ENCODE measurements at regions not wholly inside any gene's neighbourhood (a gene's known extent, or its start where the extent isn't known, plus 50 kb on each side); places are given as distances from the start of the nearest gene placed in this dataset.
"Not testable (repeated sequence)": the region's sequence is repeated elsewhere in the genome, so short reads cannot be mapped to it uniquely, and the experiment has no call there.

GRCh38 chr10:109219935-109220605 lies 703.2 kb downstream of the XPNPEP1 start:
- no peak overlapping the region for H3K4me3 ChIP-seq (ENCODE audit: low read depth, low read length)
- H3K36me3 ChIP-seq (ENCODE audit: insufficient read depth) = no peaks in the 10 kb centered on the region
- 90% methylated on average over 2 of the region's 2 CpGs for WGBS
- DNase-seq (ENCODE audit: extremely low spot score) = no peak
- no peaks in the 10 kb centered on the region for H3K4me1 ChIP-seq (ENCODE audit: insufficient read depth)
- no peak overlapping the region for H3K27ac ChIP-seq (ENCODE audit: low read depth)

GRCh38 chr10:109218207-109218606 lies 705.1 kb downstream of the XPNPEP1 start:
- no peak overlapping the region for H3K4me3 ChIP-seq (ENCODE audit: low read depth, low read length)
- no peaks in the 10 kb centered on the region for H3K36me3 ChIP-seq (ENCODE audit: insufficient read depth)
- no peak for DNase-seq (ENCODE audit: extremely low spot score)
- 90% methylated on average over 2 of the region's 2 CpGs for WGBS
- no peaks in the 10 kb centered on the region for H3K4me1 ChIP-seq (ENCODE audit: insufficient read depth)
- H3K27ac ChIP-seq (ENCODE audit: low read depth) = no peak overlapping the region

DNA sequence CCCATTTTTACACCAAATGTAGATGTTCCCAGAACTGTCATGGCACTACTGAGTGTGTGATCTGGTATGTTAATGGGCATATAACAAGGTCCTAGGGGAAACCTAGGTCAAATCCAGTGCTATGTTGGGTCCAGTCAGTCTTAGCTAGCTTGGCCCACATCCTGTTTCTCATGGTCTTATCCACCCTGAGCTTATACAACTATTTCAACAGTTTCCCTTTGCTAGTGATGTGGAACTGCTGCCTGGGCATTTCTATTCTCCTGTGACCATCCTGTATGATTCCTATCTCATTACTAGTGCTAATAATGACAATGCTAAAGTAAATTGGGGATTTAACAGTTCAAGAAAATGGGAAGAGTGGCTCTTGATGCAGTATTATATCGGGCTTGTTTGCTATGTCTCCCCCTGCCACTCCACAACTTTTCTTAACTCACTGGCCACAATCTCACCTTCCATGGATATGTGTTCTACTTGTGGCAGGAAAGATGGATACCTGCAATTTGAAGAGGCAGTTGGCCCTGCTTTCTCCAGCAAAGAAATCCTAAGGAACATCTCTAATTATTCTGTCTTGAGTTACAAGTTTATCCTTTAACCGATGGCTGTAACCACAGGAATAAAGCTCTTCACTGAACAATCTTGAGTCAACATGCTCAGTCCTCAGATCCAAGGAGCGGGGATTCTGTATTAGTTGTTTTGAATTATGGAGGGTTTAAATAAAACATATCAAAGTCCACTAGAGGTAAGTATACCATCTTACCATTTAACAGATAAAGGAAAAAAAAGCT lies 707.8 kb downstream of the XPNPEP1 start:
- no peak for DNase-seq (ENCODE audit: extremely low spot score)
- Histone ChIP-seq H3K4me3 (ENCODE audit: low read depth, low read length) (no peak overlapping the region), H3K36me3 (ENCODE audit: insufficient read depth) (no peaks in the 10 kb centered on the region), H3K27ac (ENCODE audit: low read depth) (no peak overlapping the region), H3K4me1 (ENCODE audit: insufficient read depth) (no peaks in the 10 kb centered on the region)
- 91% methylated on average over 3 of the region's 3 CpGs for WGBS

- WGBS = 96% methylated on average over 3 of the region's 3 CpGs
- not testable (repeated sequence) for H3K4me1 ChIP-seq (ENCODE audit: insufficient read depth); DNase-seq (ENCODE audit: extremely low spot score); H3K4me3 ChIP-seq (ENCODE audit: low read depth, low read length); H3K27ac ChIP-seq (ENCODE audit: low read depth); H3K36me3 ChIP-seq (ENCODE audit: insufficient read depth)
Measured at GRCh38 chr10:109214891-109215290, 708.4 kb downstream of the XPNPEP1 start.

- Histone ChIP-seq H3K4me1 (ENCODE audit: insufficient read depth) (no peaks in the 10 kb centered on the region), H3K27ac (ENCODE audit: low read depth) (no peak overlapping the region), H3K36me3 (ENCODE audit: insufficient read depth) (no peaks in the 10 kb centered on the region), H3K4me3 (ENCODE audit: low read depth, low read length) (no peak overlapping the region)
- 77% methylated on average over 1 of the region's 1 CpG for WGBS
- no peak for DNase-seq (ENCODE audit: extremely low spot score)
Measured at GRCh38 chr10:109207361-109207760, 716.0 kb downstream of the XPNPEP1 start.

DNA sequence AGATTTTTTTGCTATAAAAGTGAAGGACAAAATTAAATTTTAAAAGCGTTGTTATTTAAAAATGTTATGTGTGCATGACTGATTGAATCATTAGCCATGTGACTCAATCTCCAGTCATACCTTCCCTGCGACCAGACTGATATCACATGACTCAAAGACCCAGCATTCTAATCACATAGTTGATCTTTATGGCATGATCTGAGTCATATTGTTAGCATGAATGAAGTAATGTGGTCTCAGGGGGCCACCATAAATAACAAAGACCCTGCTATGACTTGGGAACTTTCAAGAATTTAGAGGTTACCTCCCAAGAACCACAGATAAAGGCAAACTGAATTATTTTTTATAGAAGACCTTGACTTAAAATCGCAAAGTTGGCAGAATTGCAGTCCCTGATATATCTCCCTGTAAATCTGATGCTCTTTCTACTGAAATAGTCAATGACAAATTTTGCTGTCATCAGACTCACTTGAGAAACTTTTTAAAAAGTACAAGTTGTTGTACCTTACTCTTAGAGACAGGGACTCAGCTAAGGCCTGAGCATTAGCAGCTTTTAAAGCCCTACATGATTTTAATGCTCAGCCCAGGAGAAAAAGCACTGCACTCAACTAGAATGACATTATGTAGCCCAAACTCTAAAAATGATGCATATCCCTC lies 717.3 kb downstream of the XPNPEP1 start:
- WGBS = 75% methylated on average over 3 of the region's 3 CpGs
- H3K36me3 ChIP-seq (ENCODE audit: insufficient read depth) = no peaks in the 10 kb centered on the region
- no peaks in the 10 kb centered on the region for H3K4me1 ChIP-seq (ENCODE audit: insufficient read depth)
- no peak overlapping the region for H3K4me3 ChIP-seq (ENCODE audit: low read depth, low read length)
- no peak overlapping the region for H3K27ac ChIP-seq (ENCODE audit: low read depth)
- no peak for DNase-seq (ENCODE audit: extremely low spot score)

GRCh38 chr10:109203646-109204353 lies 719.5 kb downstream of the XPNPEP1 start:
- H3K4me1 ChIP-seq (ENCODE audit: insufficient read depth) = no peaks in the 10 kb centered on the region
- whole genome bisulfite sequencing = 68% methylated on average over 3 of the region's 3 CpGs

DNA sequence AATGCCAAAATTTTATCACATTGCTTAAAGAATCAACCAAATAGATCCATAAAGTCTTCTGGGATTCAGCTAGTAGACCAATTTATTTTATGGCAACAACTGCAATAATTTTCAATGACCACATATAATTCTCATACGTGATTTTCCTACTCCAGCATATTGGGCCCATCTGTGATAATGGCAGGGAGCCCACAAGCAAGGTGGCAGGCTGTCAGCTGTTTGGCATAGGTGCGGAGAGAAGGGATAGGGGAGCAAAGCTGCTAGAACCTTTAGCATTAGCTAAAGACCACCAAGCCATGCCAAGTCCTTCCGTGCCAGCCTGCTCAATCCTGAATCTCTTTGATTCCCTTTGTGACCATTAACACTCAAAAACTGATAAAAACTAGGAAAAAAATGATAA lies 721.2 kb downstream of the XPNPEP1 start:
- WGBS = 64% methylated on average over 3 of the region's 3 CpGs
- DNase-seq (ENCODE audit: extremely low spot score) = no peak
- no peaks in the 10 kb centered on the region for H3K4me1 ChIP-seq (ENCODE audit: insufficient read depth)
- H3K27ac ChIP-seq (ENCODE audit: low read depth) = no peak overlapping the region
- no peak overlapping the region for H3K4me3 ChIP-seq (ENCODE audit: low read depth, low read length)
- no peaks in the 10 kb centered on the region for H3K36me3 ChIP-seq (ENCODE audit: insufficient read depth)

More at GRCh38 chr10:109203646-109204353, 719.5 kb downstream of the XPNPEP1 start:
- no peak for DNase-seq (ENCODE audit: extremely low spot score)
- H3K36me3 ChIP-seq (ENCODE audit: insufficient read depth) = no peaks in the 10 kb centered on the region
- no peak overlapping the region for H3K4me3 ChIP-seq (ENCODE audit: low read depth, low read length)
- H3K27ac ChIP-seq (ENCODE audit: low read depth) = no peak overlapping the region

GRCh38 chr10:109200646-109201045 lies 722.7 kb downstream of the XPNPEP1 start:
- no peaks in the 10 kb centered on the region for H3K36me3 ChIP-seq (ENCODE audit: insufficient read depth)
- no peak overlapping the region for H3K27ac ChIP-seq (ENCODE audit: low read depth)
- 64% methylated on average over 2 of the region's 2 CpGs for WGBS
- H3K4me1 ChIP-seq (ENCODE audit: insufficient read depth) = no peaks in the 10 kb centered on the region
- no peak for DNase-seq (ENCODE audit: extremely low spot score)
- no peak overlapping the region for H3K4me3 ChIP-seq (ENCODE audit: low read depth, low read length)

DNA sequence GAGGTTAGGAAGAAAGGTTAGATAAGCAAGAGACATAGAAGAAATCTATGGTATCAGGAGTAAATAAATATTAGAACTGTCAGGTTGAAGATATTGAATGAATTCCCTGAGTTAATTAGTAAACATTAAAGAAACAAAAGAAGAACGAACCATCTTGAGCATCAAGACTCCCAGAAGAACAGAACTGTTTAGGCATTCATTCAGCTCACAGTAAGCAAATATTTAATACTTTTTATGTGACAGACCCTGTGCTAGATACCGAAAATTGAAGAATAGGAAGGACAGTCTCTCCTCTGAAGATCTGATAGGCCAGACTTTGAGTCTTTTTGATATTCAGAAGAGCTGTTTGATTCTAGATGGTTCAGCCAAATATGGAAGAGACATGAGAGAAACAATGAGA lies 731.5 kb downstream of the XPNPEP1 start:
- H3K4me3 ChIP-seq (ENCODE audit: low read depth, low read length) = no peak overlapping the region
- no peaks in the 10 kb centered on the region for H3K4me1 ChIP-seq (ENCODE audit: insufficient read depth)
- no peak for DNase-seq (ENCODE audit: extremely low spot score)
- H3K36me3 ChIP-seq (ENCODE audit: insufficient read depth) = no peaks in the 10 kb centered on the region
- 78% methylated on average over 2 of the region's 2 CpGs for WGBS
- H3K27ac ChIP-seq (ENCODE audit: low read depth) = no peak overlapping the region

DNA sequence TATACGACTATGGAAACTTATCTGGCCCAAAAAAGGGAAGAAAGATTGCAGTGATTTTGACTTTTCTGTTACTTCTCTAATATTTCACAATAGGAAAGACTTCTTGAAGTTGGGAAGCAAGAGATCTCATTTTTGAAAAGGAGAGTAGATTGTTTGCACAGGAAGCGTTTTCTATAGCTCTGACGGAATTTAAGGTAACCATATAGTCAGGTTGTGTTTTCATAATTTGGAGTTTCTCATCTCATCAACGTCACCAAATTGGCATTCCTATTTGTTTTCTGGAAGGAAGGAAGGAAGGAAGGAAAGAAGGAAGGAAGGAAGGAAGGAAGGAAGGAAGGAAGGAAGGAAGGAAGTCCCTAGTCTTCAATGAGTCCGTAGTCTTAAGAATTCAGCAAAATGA lies 732.0 kb downstream of the XPNPEP1 start:
- H3K27ac ChIP-seq (ENCODE audit: low read depth) = no peak overlapping the region
- no peaks in the 10 kb centered on the region for H3K4me1 ChIP-seq (ENCODE audit: insufficient read depth)
- WGBS = 85% methylated on average over 5 of the region's 5 CpGs
- DNase-seq (ENCODE audit: extremely low spot score) = no peak
- H3K36me3 ChIP-seq (ENCODE audit: insufficient read depth) = no peaks in the 10 kb centered on the region
- no peak overlapping the region for H3K4me3 ChIP-seq (ENCODE audit: low read depth, low read length)

DNA sequence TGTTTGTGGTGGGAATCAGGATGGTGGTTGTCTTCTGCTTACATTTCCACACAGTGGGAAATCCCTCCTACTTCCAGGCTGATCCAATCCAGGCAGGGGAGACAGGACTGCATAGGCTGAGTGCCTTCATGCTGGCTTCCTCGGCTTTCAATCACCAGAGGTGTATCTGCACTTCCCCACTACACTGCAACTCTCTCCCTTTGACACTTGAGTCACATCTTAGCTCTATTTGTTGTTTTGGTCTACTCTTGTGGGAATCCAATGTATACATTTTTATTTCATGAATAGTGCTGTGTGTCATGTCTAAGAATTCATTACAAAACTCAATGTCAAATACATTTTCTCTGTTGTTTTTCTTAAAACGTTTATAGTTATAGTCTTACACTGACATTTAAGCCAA lies 735.6 kb downstream of the XPNPEP1 start:
- Histone ChIP-seq H3K36me3 (ENCODE audit: insufficient read depth) (no peaks in the 10 kb centered on the region), H3K4me1 (ENCODE audit: insufficient read depth) (no peaks in the 10 kb centered on the region), H3K4me3 (ENCODE audit: low read depth, low read length) (no peak overlapping the region), H3K27ac (ENCODE audit: low read depth) (no peak overlapping the region)
- 16% methylated on average over 2 of the region's 2 CpGs for WGBS
- no peak for DNase-seq (ENCODE audit: extremely low spot score)

- Histone ChIP-seq H3K36me3 (ENCODE audit: insufficient read depth) (no peaks in the 10 kb centered on the region), H3K4me1 (ENCODE audit: insufficient read depth) (no peaks in the 10 kb centered on the region), H3K27ac (ENCODE audit: low read depth) (no peak overlapping the region), H3K4me3 (ENCODE audit: low read depth, low read length) (no peak overlapping the region)
- DNase-seq (ENCODE audit: extremely low spot score) = no peak
Measured at GRCh38 chr10:109183366-109183765, 739.9 kb downstream of the XPNPEP1 start.

Data from urinary bladder (tissue), 3 donors.